Ovary (tissue), 3 donors: ENCODE measurements at regions not wholly inside any gene's neighbourhood (a gene's known extent, or its start where the extent isn't known, plus 50 kb on each side); places are given as distances from the start of the nearest gene placed in this dataset.

Experiments
- EP300 ChIP-seq: sonication (generic); formaldehyde crosslinking; IDR thresholded peaks from one replicate; pipeline ENCODE4 v1.6.1; 2017; ENCODE audit warnings: antibody characterized with exemption
- POLR2A ChIP-seq: fragments of 450-650 bp; IDR thresholded peaks from one replicate; pipeline ENCODE4 v1.6.1; 2017; ENCODE audit warnings: antibody characterized with exemption, mild to moderate bottlenecking, moderate library complexity
- TF ChIP-seq, protein P1 (sequence below), 3 donors: fragments of 450-650 bp in 2 of 3; fragments of 200-600 bp in 1 of 3; IDR thresholded peaks; one replicate each; pipeline versions ENCODE4 v1.5.1 to v1.8.0; 2016 to 2022; ENCODE audit warnings: antibody characterized with exemption in 3 of 3, mild to moderate bottlenecking in 1 of 3
- donor health status: DM: no; HTN: no; CAD: no.

DNA sequence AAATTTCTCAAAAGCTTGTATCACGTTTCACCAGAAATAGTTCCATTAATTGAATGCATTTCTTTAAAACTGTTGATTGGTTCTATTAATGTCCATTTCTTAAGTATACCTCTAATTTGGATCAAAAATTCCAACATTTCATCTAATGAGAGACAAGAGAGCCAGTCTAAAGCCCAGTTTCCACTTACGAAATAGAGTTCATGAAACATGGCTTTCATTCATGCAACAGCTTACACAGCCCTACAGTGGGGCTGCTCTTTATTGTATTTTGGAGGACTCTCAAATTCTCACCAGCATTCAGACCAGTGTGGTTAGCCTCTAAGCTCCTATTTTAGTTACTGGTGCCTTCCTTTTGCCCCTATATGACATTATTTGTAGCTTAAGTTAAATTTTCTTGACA lies 566.9 kb upstream of the RGMB start:
- TF ChIP-seq, protein P1, sequence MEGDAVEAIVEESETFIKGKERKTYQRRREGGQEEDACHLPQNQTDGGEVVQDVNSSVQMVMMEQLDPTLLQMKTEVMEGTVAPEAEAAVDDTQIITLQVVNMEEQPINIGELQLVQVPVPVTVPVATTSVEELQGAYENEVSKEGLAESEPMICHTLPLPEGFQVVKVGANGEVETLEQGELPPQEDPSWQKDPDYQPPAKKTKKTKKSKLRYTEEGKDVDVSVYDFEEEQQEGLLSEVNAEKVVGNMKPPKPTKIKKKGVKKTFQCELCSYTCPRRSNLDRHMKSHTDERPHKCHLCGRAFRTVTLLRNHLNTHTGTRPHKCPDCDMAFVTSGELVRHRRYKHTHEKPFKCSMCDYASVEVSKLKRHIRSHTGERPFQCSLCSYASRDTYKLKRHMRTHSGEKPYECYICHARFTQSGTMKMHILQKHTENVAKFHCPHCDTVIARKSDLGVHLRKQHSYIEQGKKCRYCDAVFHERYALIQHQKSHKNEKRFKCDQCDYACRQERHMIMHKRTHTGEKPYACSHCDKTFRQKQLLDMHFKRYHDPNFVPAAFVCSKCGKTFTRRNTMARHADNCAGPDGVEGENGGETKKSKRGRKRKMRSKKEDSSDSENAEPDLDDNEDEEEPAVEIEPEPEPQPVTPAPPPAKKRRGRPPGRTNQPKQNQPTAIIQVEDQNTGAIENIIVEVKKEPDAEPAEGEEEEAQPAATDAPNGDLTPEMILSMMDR (IDR thresholded peaks at IDR 0.05) = no peak
- TF ChIP-seq POLR2A (no peak), EP300 (no peak)
